Suprapubic skin (tissue), 4 donors: ENCODE measurements at regions not wholly inside any gene's neighbourhood (a gene's known extent, or its start where the extent isn't known, plus 50 kb on each side); places are given as distances from the start of the nearest gene placed in this dataset.
"Not testable (repeated sequence)": the region's sequence is repeated elsewhere in the genome, so short reads cannot be mapped to it uniquely, and the experiment has no call there.

Experiments used
- CTCF ChIP-seq, 2 donors: fragments of 200-600 bp in 1 of 2; fragments of 450-650 bp in 1 of 2; sonication (generic) in 1 of 2; IDR thresholded peaks; one replicate each; pipeline ENCODE4 v1.5.1; 2016 to 2019; ENCODE audit warnings: antibody characterized with exemption in 2 of 2, mild to moderate bottlenecking in 1 of 2, moderate library complexity in 1 of 2
- POLR2A ChIP-seq, 2 donors: fragments of 450-650 bp; IDR thresholded peaks; one replicate each; pipeline ENCODE4 v1.6.1; 2017; ENCODE audit warnings: antibody characterized with exemption in 2 of 2, mild to moderate bottlenecking in 2 of 2, moderate library complexity in 2 of 2
- POLR2AphosphoS5 ChIP-seq, 3 donors: sonication (generic); formaldehyde crosslinking; IDR thresholded peaks; one replicate each; pipeline ENCODE4 v1.6.1; 2017; ENCODE audit warnings: antibody characterized with exemption in 3 of 3

GRCh38 chr5:19288311-19288710 is 699.7 kb downstream of the CDH18 start:
- TF ChIP-seq POLR2AphosphoS5, CTCF, POLR2A (IDR thresholded peaks at IDR 0.05): not testable (repeated sequence)
